Mesendoderm (in vitro differentiated cells): ENCODE measurements at regions not wholly inside any gene's neighbourhood (a gene's known extent, or its start where the extent isn't known, plus 50 kb on each side); places are given as distances from the start of the nearest gene placed in this dataset. TPM values are rescaled to one million over a fixed set of nuclear protein-coding genes. Genes with fewer than 3 reads are reported as not detected.
A peak's percentile ranks its signal among the peaks of the same experiment; 100 is the strongest.

Experiments used
- DNase-seq: peaks from one replicate; pipeline ENCODE4 v3.0.0; 2013
- H2AK5ac ChIP-seq: 2 replicates; pipeline ENCODE4 v1.6.1; 2013; ENCODE audit warnings: low read length, inconsistent platforms
- H2BK120ac ChIP-seq: 2 replicates; pipeline ENCODE4 v1.6.1; 2013; ENCODE audit warnings: low read depth, mild to moderate bottlenecking, low read length, moderate library complexity, mixed read lengths
- H2BK15ac ChIP-seq: replicated peaks from 2 replicates; pipeline ENCODE4 v1.6.1; 2013; ENCODE audit warnings: low read depth, mild to moderate bottlenecking, moderate library complexity
- H2BK5ac ChIP-seq: 2 replicates; pipeline ENCODE4 v1.6.1; 2013; ENCODE audit warnings: low read length, inconsistent platforms
- H3K18ac ChIP-seq: 2 replicates; pipeline ENCODE4 v1.6.1; 2013; ENCODE audit warnings: mild to moderate bottlenecking, low read length, mixed read lengths
- H3K23ac ChIP-seq: one replicate; pipeline ENCODE4 v1.6.1; 2013; ENCODE audit warnings: low read length
- H3K27ac ChIP-seq: 2 replicates; pipeline ENCODE4 v1.5.1; 2013; ENCODE audit warnings: low read depth, mild to moderate bottlenecking, inconsistent platforms, low read length, moderate library complexity
- H3K27me3 ChIP-seq: 2 replicates; pipeline ENCODE4 v1.6.1; 2013; ENCODE audit warnings: low read length, control low read depth, mild to moderate bottlenecking, inconsistent platforms; ENCODE audit not compliant: insufficient read depth, poor library complexity
- H3K36me3 ChIP-seq: 2 replicates; pipeline ENCODE4 v1.6.1; 2013; ENCODE audit warnings: low read length, inconsistent platforms; ENCODE audit not compliant: control insufficient read depth, insufficient read depth
- H3K4ac ChIP-seq: one replicate; pipeline ENCODE4 v1.6.1; 2013; ENCODE audit warnings: low read depth, mild to moderate bottlenecking, low read length, moderate library complexity
- H3K4me1 ChIP-seq: 2 replicates; pipeline ENCODE4 v1.6.1; 2013; ENCODE audit warnings: low read depth, low read length, inconsistent platforms; ENCODE audit not compliant: control insufficient read depth
- H3K4me2 ChIP-seq: 2 replicates; pipeline ENCODE4 v1.6.1; 2013; ENCODE audit warnings: low read length
- H3K4me3 ChIP-seq: 2 replicates; pipeline ENCODE4 v1.5.1; 2013; ENCODE audit warnings: mild to moderate bottlenecking, low read length
- H3K56ac ChIP-seq: one replicate; pipeline ENCODE4 v1.6.1; 2013; ENCODE audit warnings: low read length
- H3K79me1 ChIP-seq: 2 replicates; pipeline ENCODE4 v1.6.1; 2013; ENCODE audit warnings: low read length, inconsistent platforms
- H3K79me2 ChIP-seq: 2 replicates; pipeline ENCODE4 v1.6.1; 2013; ENCODE audit warnings: mild to moderate bottlenecking, low read length; ENCODE audit not compliant: control insufficient read depth, insufficient read depth
- H3K9ac ChIP-seq: 2 replicates; pipeline ENCODE4 v1.6.1; 2013; ENCODE audit warnings: low read length, inconsistent platforms
- H4K5ac ChIP-seq: one replicate; pipeline ENCODE4 v1.6.1; 2013; ENCODE audit warnings: low read length
- H4K8ac ChIP-seq: one replicate; pipeline ENCODE4 v1.6.1; 2013; ENCODE audit warnings: low read depth, mild to moderate bottlenecking, control low read depth, low read length, moderate library complexity
- WGBS: extraction: QIAGEN DNeasy Blood & Tissue Kit; methylation state at CpG from one replicate; pipeline ENCODE4 v1.1.7; 2013; ENCODE audit warnings: low lambda C conversion rate, missing lambda C conversion rate; ENCODE audit not compliant: insufficient coverage; ENCODE audit errors: extremely low coverage; 5-methylcytosine and 5-hydroxymethylcytosine counted together
- small RNA-seq: library from polyadenylated mRNA; stranded (forward); fragments of <200 nt; extraction: miRNeasy Mini kit (QIAGEN cat#:217004); gene quantifications from one replicate; pipeline ENCODE3, GENCODE V24; 2013; ENCODE audit not compliant: insufficient read depth

GRCh38 chr14:51806026-51807023 is 54.1 kb upstream of the GNG2 start:
- no peak overlapping the region for H2AK5ac ChIP-seq
- no peaks in the 10 kb centered on the region for H3K36me3 ChIP-seq
- no CpG with 5 or more reads among the region's 6 CpGs for WGBS
- no peak overlapping the region for H3K4ac ChIP-seq
- H3K27ac ChIP-seq: no peak overlapping the region
- H3K4me2 ChIP-seq: no peak overlapping the region
- H3K9ac ChIP-seq: no peak overlapping the region
- no peak overlapping the region for H3K18ac ChIP-seq
- H4K8ac ChIP-seq: no peak overlapping the region
- H2BK120ac ChIP-seq: no peak overlapping the region
- no peak overlapping the region for H3K23ac ChIP-seq
- no peak overlapping the region for H2BK15ac ChIP-seq
- DNase-seq: peak; percentile 26
- H2BK5ac ChIP-seq: no peak overlapping the region
- no peaks in the 10 kb centered on the region for H3K79me2 ChIP-seq
- no peaks in the 10 kb centered on the region for H3K79me1 ChIP-seq
- H3K4me3 ChIP-seq: no peak overlapping the region
- no peaks in the 10 kb centered on the region for H3K4me1 ChIP-seq
- H4K5ac ChIP-seq: no peak overlapping the region
- H3K27me3 ChIP-seq: no peaks in the 10 kb centered on the region
- H3K56ac ChIP-seq: no peak overlapping the region

- no peak for DNase-seq
- Histone ChIP-seq H3K4me1 (no peaks in the 10 kb centered on the region), H2BK5ac (no peak overlapping the region), H2AK5ac (no peak overlapping the region), H3K9ac (no peak overlapping the region), H3K36me3 (no peaks in the 10 kb centered on the region), H3K79me2 (no peaks in the 10 kb centered on the region), H4K8ac (no peak overlapping the region), H3K23ac (no peak overlapping the region), H3K4me3 (no peak overlapping the region), H3K4ac (no peak overlapping the region), H3K27me3 (no peaks in the 10 kb centered on the region), H3K4me2 (no peak overlapping the region), H3K79me1 (no peaks in the 10 kb centered on the region), H3K27ac (no peak overlapping the region), H3K18ac (no peak overlapping the region), H4K5ac (no peak overlapping the region), H2BK15ac (no peak overlapping the region), H2BK120ac (no peak overlapping the region), H3K56ac (no peak overlapping the region)
- no CpG with 5 or more reads among the region's 6 CpGs for WGBS
Observed at GRCh38 chr14:51807356-51807755, 53.1 kb upstream of the GNG2 start.

Small RNA genes in the stretch of these regions (small RNA-seq; reads per million reads assigned to genes)
- not detected for gene AL079307.3
